Endothelial cell of umbilical vein (primary cell): ENCODE measurements at regions not wholly inside any gene's neighbourhood (a gene's known extent, or its start where the extent isn't known, plus 50 kb on each side); places are given as distances from the start of the nearest gene placed in this dataset.

Experiments used
- BruUV-seq: library from RNA; stranded (reverse); fragments of 400-500 nt; replicated peaks from 2 replicates; lab custom pipeline; 2021; lab: Mats Ljungman, UMichigan
- CTCF ChIA-PET: fragments of 300-600, 350-600 bp; sonication (Branson Sonifier 250); formaldehyde crosslinking; loops from one replicate; lab custom pipeline; 2021; ENCODE audit warnings: antibody characterized with exemption, inconsistent platforms; lab: Charles Lee
- POLR2A ChIA-PET: fragments of 300-600, 350-600 bp; sonication (Branson Sonifier 250); formaldehyde crosslinking; loops from one replicate; lab custom pipeline; 2021; ENCODE audit warnings: antibody characterized with exemption, inconsistent platforms; lab: Charles Lee
- DNase-seq: peaks from one replicate; pipeline ENCODE4 v3.0.0-alpha.2; 2011; ENCODE audit warnings: low read depth, low spot score
- FAIRE-seq: peaks from 2 replicates; lab custom pipeline; 2011; peaks lifted over from hg19 to GRCh38; lab: Jason Lieb, UNC
- H2AFZ ChIP-seq: 2 replicates; pipeline ENCODE4 v1.6.0; 2012; ENCODE audit warnings: low read depth, low read length, control low read depth, inconsistent platforms
- H3K27ac ChIP-seq: 2 replicates; pipeline ENCODE4 v1.5.1; 2011; ENCODE audit warnings: low read depth, mild to moderate bottlenecking, control low read depth, low read length, moderate library complexity; ENCODE audit not compliant: insufficient read depth
- H3K27me3 ChIP-seq, 2 experiments: 2 replicates each; pipeline versions ENCODE4 v1.6.0 to v1.6.1; 2011; ENCODE audit warnings: low read length in 2 of 2, mixed read lengths in 1 of 2; ENCODE audit not compliant: control insufficient read depth in 2 of 2, insufficient read depth in 2 of 2
- H3K36me3 ChIP-seq, 2 experiments: 2 replicates in 1 of 2; 3 replicates in 1 of 2; pipeline ENCODE4 v1.5.1; 2011; ENCODE audit warnings: low read length in 2 of 2, mild to moderate bottlenecking in 1 of 2, moderate library complexity in 1 of 2; ENCODE audit not compliant: control insufficient read depth in 2 of 2, insufficient read depth in 2 of 2; ENCODE audit errors: extremely low read depth in 1 of 2
- H3K4me1 ChIP-seq: 3 replicates; pipeline ENCODE4 v1.5.1; 2011; ENCODE audit warnings: mild to moderate bottlenecking, low read length; ENCODE audit not compliant: control insufficient read depth, insufficient read depth; ENCODE audit errors: extremely low read depth
- H3K4me2 ChIP-seq: 2 replicates; pipeline ENCODE4 v1.6.1; 2011; ENCODE audit warnings: low read length, control low read depth, mixed read lengths; ENCODE audit not compliant: insufficient read depth
- H3K4me3 ChIP-seq, 3 experiments: fragments of 200-600 bp in 1 of 3; sonication (generic), shearing (Covaris generic) in 1 of 3; replicated peaks in 1 of 3; 2 replicates each; pipeline ENCODE4 v1.5.1; 2011 to 2016; ENCODE audit warnings: control low read depth in 3 of 3, low read length in 3 of 3, mild to moderate bottlenecking in 2 of 3, inconsistent platforms in 1 of 3, low read depth in 1 of 3, moderate library complexity in 1 of 3; ENCODE audit not compliant: insufficient read depth in 1 of 3
- H3K79me2 ChIP-seq: 2 replicates; pipeline ENCODE4 v1.6.0; 2012; ENCODE audit warnings: low read length, inconsistent platforms; ENCODE audit not compliant: control insufficient read depth, insufficient read depth
- H3K9ac ChIP-seq: replicated peaks from 2 replicates; pipeline ENCODE3; 2011; ENCODE audit warnings: low read length, control low read depth; ENCODE audit not compliant: insufficient read depth; ENCODE audit errors: extremely low read depth
- H3K9me1 ChIP-seq: replicated peaks from 3 replicates; pipeline ENCODE4 v1.6.0; 2011; ENCODE audit warnings: mild to moderate bottlenecking, low read length; ENCODE audit not compliant: control insufficient read depth, insufficient read depth; ENCODE audit errors: extremely low read depth
- H3K9me3 ChIP-seq: replicated peaks from 2 replicates; pipeline ENCODE4 v1.5.1; 2012; ENCODE audit warnings: low read length, inconsistent platforms; ENCODE audit not compliant: control insufficient read depth, insufficient read depth
- H4K20me1 ChIP-seq: replicated peaks from 2 replicates; pipeline ENCODE3; 2011; ENCODE audit warnings: mild to moderate bottlenecking, low read length; ENCODE audit not compliant: control insufficient read depth, insufficient read depth; ENCODE audit errors: extremely low read depth
- EZH2 ChIP-seq: IDR thresholded peaks from 2 replicates; pipeline ENCODE4 v1.6.1; 2012; ENCODE audit warnings: borderline replicate concordance, low read depth, mild to moderate bottlenecking, moderate library complexity, low read length, inconsistent platforms; ENCODE audit not compliant: severe bottlenecking
- FOS ChIP-seq: IDR thresholded peaks from 2 replicates; pipeline ENCODE4 v1.6.1; 2011; ENCODE audit warnings: mild to moderate bottlenecking, low read length, moderate library complexity, borderline replicate concordance; ENCODE audit not compliant: insufficient read depth
- GATA2 ChIP-seq: IDR thresholded peaks from 2 replicates; pipeline ENCODE4 v1.7.0; 2011; ENCODE audit warnings: low read depth, mild to moderate bottlenecking, moderate library complexity, mixed read lengths, low read length; ENCODE audit not compliant: insufficient read length, insufficient read depth
- JUN ChIP-seq: IDR thresholded peaks from 2 replicates; pipeline ENCODE4 v1.6.1; 2011; ENCODE audit warnings: borderline replicate concordance, low read depth; ENCODE audit not compliant: insufficient read length, insufficient read depth
- MYC ChIP-seq: IDR thresholded peaks from one replicate; pipeline ENCODE4 v1.6.1; 2011; ENCODE audit warnings: mild to moderate bottlenecking, low read depth, low read length
- POLR2A ChIP-seq: IDR thresholded peaks from 2 replicates; pipeline ENCODE4 v1.6.1; 2012; ENCODE audit warnings: low read depth, mild to moderate bottlenecking, control low read depth, low read length
- POLR2AphosphoS5 ChIP-seq: IDR thresholded peaks from 2 replicates; pipeline ENCODE4 v1.6.1; 2012; ENCODE audit warnings: low read depth, mild to moderate bottlenecking, control low read depth, low read length, moderate library complexity; ENCODE audit not compliant: insufficient read depth
- dilution Hi-C: fragments of 300-500 bp; cut with MboI; formaldehyde crosslinking; loops from one replicate; pipeline ENCODE4 v1.15.0; 2019; ENCODE audit warnings: low sequenced_read_pairs; ENCODE audit not compliant: extremely low pct_ligation_motif_present
- intact Hi-C: fragments of 100-400 bp; cut with micrococcal nuclease; formaldehyde crosslinking; loops from one replicate; pipeline ENCODE4 v1.10.0; 2022
- TF ChIP-seq, protein P1 (sequence below): IDR thresholded peaks from 2 replicates; pipeline ENCODE4 v1.6.1; 2011; ENCODE audit not compliant: insufficient read depth, insufficient read length
- TF ChIP-seq, protein P2 (sequence below), 2 donors: IDR thresholded peaks; 1 replicate in 1 of 2; 2 replicates in 1 of 2; pipeline ENCODE4 v1.5.1; 2011; ENCODE audit warnings: low read length in 2 of 2, mild to moderate bottlenecking in 2 of 2, moderate library complexity in 2 of 2, control low read depth in 1 of 2, inconsistent platforms in 1 of 2, low read depth in 1 of 2; ENCODE audit not compliant: insufficient read depth in 1 of 2; ENCODE audit errors: extremely low read depth in 1 of 2

DNA sequence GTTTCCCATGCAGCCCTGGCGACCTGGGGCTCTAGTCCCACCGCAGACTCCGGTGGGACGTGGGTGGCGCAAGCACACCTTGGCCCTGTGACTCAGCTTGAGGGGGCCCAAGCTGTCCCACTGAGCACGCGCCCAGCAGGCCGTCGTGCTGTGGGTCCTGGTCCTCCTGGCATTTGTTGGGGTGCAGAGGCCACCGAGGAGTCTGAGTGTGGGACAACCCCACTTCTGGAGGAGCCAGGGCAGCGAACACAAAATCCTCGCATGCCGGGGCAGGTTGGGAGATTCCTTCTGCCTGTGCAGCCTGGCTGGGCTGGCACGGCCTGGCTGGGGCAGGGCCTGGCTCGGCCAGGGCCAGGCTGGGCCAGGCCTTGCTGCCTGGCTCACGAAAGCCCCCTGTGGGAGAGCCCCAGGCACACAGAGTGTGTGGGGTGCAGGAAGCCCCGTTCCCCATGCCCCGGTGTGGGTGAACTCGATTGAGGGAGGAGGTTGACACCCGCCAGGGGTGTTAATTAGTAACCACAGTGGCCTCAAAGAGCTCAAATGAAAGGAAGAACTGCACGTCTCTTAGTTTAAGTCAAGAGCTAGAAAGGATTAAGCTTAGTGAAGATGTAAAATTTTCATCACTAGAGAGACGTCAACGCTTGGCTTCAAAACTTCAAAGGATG is 1808.5 kb upstream of the DEFB115 start:
- BruUV-seq: no TSS peak
- H3K79me2 ChIP-seq: no peaks in the 10 kb centered on the region
- no peak for TF ChIP-seq POLR2AphosphoS5
- no peak for TF ChIP-seq JUN
- no peak for TF ChIP-seq MYC
- no peak for TF ChIP-seq FOS
- TF ChIP-seq, protein P1, sequence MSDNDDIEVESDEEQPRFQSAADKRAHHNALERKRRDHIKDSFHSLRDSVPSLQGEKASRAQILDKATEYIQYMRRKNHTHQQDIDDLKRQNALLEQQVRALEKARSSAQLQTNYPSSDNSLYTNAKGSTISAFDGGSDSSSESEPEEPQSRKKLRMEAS: no peak
- no peak for TF ChIP-seq EZH2
- no peak overlapping the region for H3K4me2 ChIP-seq
- CTCF ChIA-PET: no interaction called here
- H3K36me3 ChIP-seq: no peaks in the 10 kb centered on the region
- H3K9me3 ChIP-seq: peaks cover 4% of the 10 kb centered on the region
- no peak overlapping the region for H3K27ac ChIP-seq
- H3K9me1 ChIP-seq: no peaks in the 10 kb centered on the region
- DNase-seq (no peak), FAIRE-seq (no peak)
- H3K27me3 ChIP-seq: no peaks in the 10 kb centered on the region
- intact Hi-C loops: no loop called here
- dilution Hi-C loops: no loop called here
- no peak overlapping the region for H2AFZ ChIP-seq
- no peak overlapping the region for H3K9ac ChIP-seq
- no peaks in the 10 kb centered on the region for H4K20me1 ChIP-seq
- H3K4me3 ChIP-seq: no peak overlapping the region
- POLR2A ChIA-PET: no interaction called here
- no peaks in the 10 kb centered on the region for H3K4me1 ChIP-seq

DNA sequence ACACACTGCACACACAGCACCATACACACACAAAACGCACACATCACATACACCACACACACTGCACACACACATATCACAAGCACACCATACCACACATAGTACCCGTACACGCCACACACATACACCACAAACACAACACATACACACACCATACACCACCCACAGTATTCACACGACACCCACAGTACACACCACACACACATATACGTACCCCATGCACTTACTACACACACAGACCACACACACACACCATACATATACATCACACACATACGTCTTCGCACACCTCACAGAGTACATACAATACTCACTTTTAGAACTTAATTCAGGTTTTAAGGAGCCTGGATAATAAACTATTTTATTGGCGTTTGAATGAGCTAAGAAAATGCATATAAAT is 1805.3 kb upstream of the DEFB115 start:
- BruUV-seq: no TSS peak
- H3K36me3 ChIP-seq: no peaks in the 10 kb centered on the region
- ChIA-PET CTCF (no interaction called here), POLR2A (no interaction called here)
- TF ChIP-seq EZH2 (no peak), POLR2A (no peak), FOS (no peak), POLR2AphosphoS5 (no peak), MYC (no peak), JUN (no peak), GATA2 (no peak)
- TF ChIP-seq, protein P2, sequence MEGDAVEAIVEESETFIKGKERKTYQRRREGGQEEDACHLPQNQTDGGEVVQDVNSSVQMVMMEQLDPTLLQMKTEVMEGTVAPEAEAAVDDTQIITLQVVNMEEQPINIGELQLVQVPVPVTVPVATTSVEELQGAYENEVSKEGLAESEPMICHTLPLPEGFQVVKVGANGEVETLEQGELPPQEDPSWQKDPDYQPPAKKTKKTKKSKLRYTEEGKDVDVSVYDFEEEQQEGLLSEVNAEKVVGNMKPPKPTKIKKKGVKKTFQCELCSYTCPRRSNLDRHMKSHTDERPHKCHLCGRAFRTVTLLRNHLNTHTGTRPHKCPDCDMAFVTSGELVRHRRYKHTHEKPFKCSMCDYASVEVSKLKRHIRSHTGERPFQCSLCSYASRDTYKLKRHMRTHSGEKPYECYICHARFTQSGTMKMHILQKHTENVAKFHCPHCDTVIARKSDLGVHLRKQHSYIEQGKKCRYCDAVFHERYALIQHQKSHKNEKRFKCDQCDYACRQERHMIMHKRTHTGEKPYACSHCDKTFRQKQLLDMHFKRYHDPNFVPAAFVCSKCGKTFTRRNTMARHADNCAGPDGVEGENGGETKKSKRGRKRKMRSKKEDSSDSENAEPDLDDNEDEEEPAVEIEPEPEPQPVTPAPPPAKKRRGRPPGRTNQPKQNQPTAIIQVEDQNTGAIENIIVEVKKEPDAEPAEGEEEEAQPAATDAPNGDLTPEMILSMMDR (IDR thresholded peaks at IDR 0.05; ENCODE audit: extremely low read depth in 1 of 2, insufficient read depth in 1 of 2, low read depth in 1 of 2, low read length in 2 of 2): no peak
- TF ChIP-seq, protein P1: no peak
- intact Hi-C loops: loop anchor here (5.0 kb wide), 1 partner anchor 85 kb away; no protein-coding TSS in a partner anchor
- H3K9me3 ChIP-seq: peaks cover 7% of the 10 kb centered on the region
- H3K27me3 ChIP-seq: no peaks in the 10 kb centered on the region
- no peak overlapping the region for H3K4me3 ChIP-seq
- no peaks in the 10 kb centered on the region for H4K20me1 ChIP-seq
- FAIRE-seq (no peak), DNase-seq (no peak)
- no peaks in the 10 kb centered on the region for H3K4me1 ChIP-seq
- H3K79me2 ChIP-seq: no peaks in the 10 kb centered on the region
- H3K4me2 ChIP-seq: no peak overlapping the region
- H2AFZ ChIP-seq: no peak overlapping the region
- no peaks in the 10 kb centered on the region for H3K9me1 ChIP-seq
- dilution Hi-C loops: no loop called here
- H3K27ac ChIP-seq: no peak overlapping the region
- H3K9ac ChIP-seq: no peak overlapping the region
